Activated CD4-positive, alpha-beta T cell treated with anti-CD3 and anti-CD28 coated beads, Interleukin-2, amount 10 ng/mL, durations not matched to agents 24 days and 14 days (primary cell): ENCODE measurements at regions not wholly inside any gene's neighbourhood (a gene's known extent, or its start where the extent isn't known, plus 50 kb on each side); places are given as distances from the start of the nearest gene placed in this dataset.

ENCODE experiments used
- DNase-seq: peaks from one replicate; pipeline ENCODE4 v3.0.0; 2022
- H3K27ac Mint-ChIP-seq: one replicate; pipeline ENCODE4 v1.8.0; 2022; ENCODE audit warnings: mild to moderate bottlenecking, mixed read lengths
- H3K27me3 Mint-ChIP-seq: one replicate; pipeline ENCODE4 v1.8.0; 2022; ENCODE audit warnings: mixed read lengths
- H3K36me3 Mint-ChIP-seq: one replicate; pipeline ENCODE4 v1.8.0; 2022; ENCODE audit warnings: low read depth, mild to moderate bottlenecking, mixed read lengths
- H3K4me1 Mint-ChIP-seq: one replicate; pipeline ENCODE4 v1.8.0; 2021; ENCODE audit warnings: mixed read lengths
- H3K4me3 Mint-ChIP-seq: one replicate; pipeline ENCODE4 v1.8.0; 2022; ENCODE audit warnings: mild to moderate bottlenecking, moderate library complexity, mixed read lengths
- H3K9me3 Mint-ChIP-seq: one replicate; pipeline ENCODE4 v1.8.0; 2021; ENCODE audit warnings: mixed read lengths
- intact Hi-C: fragments of 100-400 bp; cut with micrococcal nuclease; formaldehyde crosslinking; loops from one replicate; pipeline ENCODE4 v1.15.1; 2023

GRCh38 chr5:39740404-39740803 is 315.6 kb upstream of the DAB2 start:
- no peak overlapping the region for H3K4me3 Mint-ChIP-seq

DNA sequence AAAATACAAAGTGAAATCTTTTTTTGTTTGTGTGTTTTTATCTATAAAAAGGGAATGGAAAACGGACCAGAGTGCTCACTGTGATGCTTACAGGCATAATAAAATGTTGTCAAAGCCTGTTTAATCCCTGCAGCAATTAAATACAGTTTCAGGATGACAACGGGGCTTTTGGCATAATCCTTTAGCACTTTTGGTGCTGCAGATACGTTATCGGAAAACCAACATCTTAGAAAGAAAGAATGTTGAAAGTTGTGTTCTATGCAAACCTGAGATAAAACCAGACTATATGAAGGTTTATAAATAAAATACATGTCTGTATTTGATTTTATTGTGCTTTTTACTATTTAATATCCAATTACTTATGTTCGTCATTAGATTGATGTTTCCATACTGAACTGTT is 307.4 kb upstream of the DAB2 start:
- no peaks in the 10 kb centered on the region for H3K4me1 Mint-ChIP-seq
- H3K27me3 Mint-ChIP-seq = peaks cover 4% of the 10 kb centered on the region
- no peak for DNase-seq
- no peak overlapping the region for H3K27ac Mint-ChIP-seq
- no peaks in the 10 kb centered on the region for H3K9me3 Mint-ChIP-seq
- no peaks in the 10 kb centered on the region for H3K36me3 Mint-ChIP-seq
- intact Hi-C loops = no loop called here
- no peak overlapping the region for H3K4me3 Mint-ChIP-seq

More at GRCh38 chr5:39740404-39740803, 315.6 kb upstream of the DAB2 start:
- Mint-ChIP-seq H3K27ac (no peak overlapping the region), H3K9me3 (no peaks in the 10 kb centered on the region), H3K4me1 (no peaks in the 10 kb centered on the region), H3K36me3 (no peaks in the 10 kb centered on the region), H3K27me3 (peaks cover 2% of the 10 kb centered on the region)
- intact Hi-C loops = no loop called here
- DNase-seq = no peak

GRCh38 chr5:39730699-39731098 is 305.9 kb upstream of the DAB2 start:
- Mint-ChIP-seq H3K9me3 (no peaks in the 10 kb centered on the region), H3K27ac (no peak overlapping the region), H3K4me3 (no peak overlapping the region), H3K36me3 (no peaks in the 10 kb centered on the region), H3K27me3 (peaks cover 4% of the 10 kb centered on the region), H3K4me1 (no peaks in the 10 kb centered on the region)
- intact Hi-C loops = no loop called here
- DNase-seq = no peak

GRCh38 chr5:39730006-39730405 is 305.2 kb upstream of the DAB2 start:
- H3K4me1 Mint-ChIP-seq = no peaks in the 10 kb centered on the region
- intact Hi-C loops = no loop called here

DNA sequence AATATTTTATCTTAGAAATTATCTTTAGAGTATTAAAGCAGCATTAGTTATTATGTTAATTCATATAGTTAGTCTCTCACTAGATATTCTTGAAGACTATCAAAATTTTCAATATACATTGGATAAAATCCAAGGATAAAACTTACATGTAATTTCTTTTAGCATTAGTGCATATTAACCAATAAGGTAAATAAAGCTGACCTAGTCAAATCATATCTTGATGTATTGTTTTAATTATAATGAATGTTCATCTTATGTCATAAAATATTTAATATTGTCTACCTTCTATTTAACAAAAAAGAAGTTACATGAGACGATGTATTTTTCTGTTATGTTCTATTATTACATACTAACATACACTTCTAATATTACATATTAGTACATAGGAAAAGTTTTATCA is 301.7 kb upstream of the DAB2 start:
- Mint-ChIP-seq H3K27ac (no peak overlapping the region), H3K27me3 (no peaks in the 10 kb centered on the region), H3K4me1 (no peaks in the 10 kb centered on the region), H3K36me3 (no peaks in the 10 kb centered on the region), H3K9me3 (no peaks in the 10 kb centered on the region), H3K4me3 (no peak overlapping the region)
- DNase-seq = no peak
- intact Hi-C loops = no loop called here

More at GRCh38 chr5:39730006-39730405, 305.2 kb upstream of the DAB2 start:
- Mint-ChIP-seq H3K9me3 (no peaks in the 10 kb centered on the region), H3K4me3 (no peak overlapping the region), H3K27ac (no peak overlapping the region), H3K36me3 (no peaks in the 10 kb centered on the region), H3K27me3 (peaks cover 2% of the 10 kb centered on the region)
- DNase-seq = no peak

GRCh38 chr5:39721394-39721793 is 296.6 kb upstream of the DAB2 start:
- H3K4me1 Mint-ChIP-seq = no peaks in the 10 kb centered on the region
- H3K27ac Mint-ChIP-seq = no peak overlapping the region
- no peaks in the 10 kb centered on the region for H3K36me3 Mint-ChIP-seq
- H3K9me3 Mint-ChIP-seq = no peaks in the 10 kb centered on the region
- DNase-seq = no peak
- no peaks in the 10 kb centered on the region for H3K27me3 Mint-ChIP-seq
- intact Hi-C loops = no loop called here
- H3K4me3 Mint-ChIP-seq = no peak overlapping the region

DNA sequence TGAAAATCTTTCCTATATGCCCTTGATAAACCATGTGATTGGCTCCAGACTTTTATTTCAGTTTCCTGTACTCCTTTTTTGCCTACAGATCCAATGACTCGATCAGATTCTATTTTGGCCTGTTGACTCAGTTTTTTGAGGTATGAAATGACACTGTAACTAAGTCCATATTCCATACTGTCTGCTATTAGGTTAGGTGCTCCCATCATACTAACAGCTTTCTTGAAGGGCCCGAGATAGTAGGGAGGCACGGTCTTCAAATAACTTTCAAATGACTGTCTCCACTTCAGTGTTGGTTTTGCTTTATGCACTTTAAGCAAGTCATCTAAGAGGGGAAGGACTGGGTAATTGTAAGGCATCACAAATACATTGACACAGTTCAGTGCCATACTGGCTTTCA is 295.4 kb upstream of the DAB2 start:
- no peaks in the 10 kb centered on the region for H3K4me1 Mint-ChIP-seq
- H3K27ac Mint-ChIP-seq = no peak overlapping the region
- intact Hi-C loops = no loop called here
- no peaks in the 10 kb centered on the region for H3K9me3 Mint-ChIP-seq
- DNase-seq = no peak
- no peak overlapping the region for H3K4me3 Mint-ChIP-seq
- no peaks in the 10 kb centered on the region for H3K27me3 Mint-ChIP-seq
- no peaks in the 10 kb centered on the region for H3K36me3 Mint-ChIP-seq

GRCh38 chr5:39717176-39717897 is 292.6 kb upstream of the DAB2 start:
- DNase-seq = no peak
- Mint-ChIP-seq H3K36me3 (no peaks in the 10 kb centered on the region), H3K27me3 (peaks cover 2% of the 10 kb centered on the region), H3K4me1 (no peaks in the 10 kb centered on the region), H3K9me3 (no peaks in the 10 kb centered on the region), H3K27ac (no peak overlapping the region), H3K4me3 (no peak overlapping the region)
- intact Hi-C loops = no loop called here

GRCh38 chr5:39716532-39717028 is 291.8 kb upstream of the DAB2 start:
- Mint-ChIP-seq H3K4me1 (no peaks in the 10 kb centered on the region), H3K36me3 (no peaks in the 10 kb centered on the region), H3K27me3 (peaks cover 2% of the 10 kb centered on the region), H3K9me3 (no peaks in the 10 kb centered on the region), H3K27ac (no peak overlapping the region), H3K4me3 (no peak overlapping the region)
- DNase-seq = peak; percentile 75
- intact Hi-C loops = loop anchor here (1.0 kb wide), 2 partner anchors 972 to 1020 kb away; no protein-coding TSS in a partner anchor

GRCh38 chr5:39714036-39714698 is 289.4 kb upstream of the DAB2 start:
- Mint-ChIP-seq H3K36me3 (no peaks in the 10 kb centered on the region), H3K27ac (no peak overlapping the region), H3K9me3 (no peaks in the 10 kb centered on the region), H3K27me3 (peaks cover 4% of the 10 kb centered on the region), H3K4me3 (no peak overlapping the region), H3K4me1 (no peaks in the 10 kb centered on the region)
- intact Hi-C loops = no loop called here
- peak; percentile 81 for DNase-seq

DNA sequence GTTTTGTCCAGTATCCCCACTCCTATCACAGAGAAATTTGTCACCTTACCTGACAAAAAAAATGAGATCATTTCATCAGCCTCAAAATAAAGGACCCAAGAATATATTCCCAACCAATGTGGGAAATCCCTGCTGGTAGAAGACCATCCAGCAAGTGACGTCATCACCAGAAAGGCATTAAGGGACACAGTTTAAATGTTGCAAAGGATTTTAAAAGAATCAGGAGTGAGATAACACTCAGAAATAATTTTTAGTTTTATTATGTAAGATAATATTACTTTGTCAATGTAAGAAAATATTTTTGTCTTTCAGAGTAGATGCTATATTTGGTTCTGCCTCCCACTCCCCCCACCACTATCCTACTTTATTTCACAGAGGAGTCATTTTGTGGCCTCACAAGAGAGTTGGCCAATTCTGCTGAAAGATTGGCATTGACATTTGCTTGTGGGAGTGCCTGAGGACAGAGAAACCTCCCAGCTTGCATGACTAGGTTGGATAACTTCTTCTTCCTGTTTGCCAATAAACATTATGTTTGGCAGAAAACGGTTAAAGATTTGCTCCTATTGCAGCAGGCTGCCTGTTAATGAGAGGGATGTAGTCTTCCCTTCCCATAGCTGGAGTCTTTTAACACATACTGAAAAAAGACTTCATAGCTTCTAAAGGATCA is 288.6 kb upstream of the DAB2 start:
- Mint-ChIP-seq H3K4me3 (no peak overlapping the region), H3K27me3 (peaks cover 4% of the 10 kb centered on the region), H3K27ac (no peak overlapping the region), H3K9me3 (no peaks in the 10 kb centered on the region), H3K4me1 (no peaks in the 10 kb centered on the region), H3K36me3 (no peaks in the 10 kb centered on the region)
- intact Hi-C loops = no loop called here
- DNase-seq = no peak

- Mint-ChIP-seq H3K36me3 (no peaks in the 10 kb centered on the region), H3K27ac (no peak overlapping the region), H3K4me1 (no peaks in the 10 kb centered on the region), H3K9me3 (no peaks in the 10 kb centered on the region), H3K4me3 (no peak overlapping the region), H3K27me3 (peaks cover 7% of the 10 kb centered on the region)
- intact Hi-C loops = no loop called here
- no peak for DNase-seq
These were observed 287.8 kb upstream of the DAB2 start for GRCh38 chr5:39712316-39713249.

GRCh38 chr5:39711821-39712220 is 287.0 kb upstream of the DAB2 start:
- intact Hi-C loops = no loop called here
- Mint-ChIP-seq H3K36me3 (no peaks in the 10 kb centered on the region), H3K9me3 (no peaks in the 10 kb centered on the region), H3K4me3 (no peak overlapping the region), H3K4me1 (no peaks in the 10 kb centered on the region), H3K27me3 (peaks cover 7% of the 10 kb centered on the region), H3K27ac (no peak overlapping the region)
- no peak for DNase-seq
